RWPE2 (cell line): ENCODE measurements at regions not wholly inside any gene's neighbourhood (a gene's known extent, or its start where the extent isn't known, plus 50 kb on each side); places are given as distances from the start of the nearest gene placed in this dataset.

ENCODE experiments used
- ATAC-seq: fragments of 200-7000 bp; cut with Tn5 transposase; 3 replicates; pipeline ENCODE4 v1.9.1; 2021; ENCODE audit warnings: low read depth
- DNase-seq: peaks from one replicate; pipeline ENCODE4 v3.0.0-alpha.2; 2020; ENCODE audit warnings: low spot score
- H3K27ac ChIP-seq: fragments of 450-650 bp; 2 replicates; pipeline ENCODE4 v1.5.1; 2017; ENCODE audit warnings: mild to moderate bottlenecking; ENCODE audit not compliant: poor library complexity, severe bottlenecking
- H3K27me3 ChIP-seq: fragments of 250-450 bp; sonication (Bioruptor Pico); 2 replicates; pipeline ENCODE4 v1.5.1; 2021; ENCODE audit warnings: mild to moderate bottlenecking, moderate library complexity; ENCODE audit not compliant: insufficient read depth, poor library complexity, severe bottlenecking
- H3K36me3 ChIP-seq: fragments of 250-450 bp; sonication (Bioruptor Pico); 2 replicates; pipeline ENCODE4 v1.5.1; 2020; ENCODE audit warnings: low read depth, mild to moderate bottlenecking, moderate library complexity
- H3K4me1 ChIP-seq: fragments of 250-450 bp; sonication (Bioruptor Pico); 2 replicates; pipeline ENCODE4 v1.5.1; 2021; ENCODE audit warnings: mild to moderate bottlenecking, moderate library complexity; ENCODE audit not compliant: insufficient read depth, poor library complexity, severe bottlenecking
- H3K4me3 ChIP-seq: fragments of 250-450 bp; sonication (Bioruptor Pico); 2 replicates; pipeline ENCODE4 v1.5.1; 2021; ENCODE audit warnings: mild to moderate bottlenecking, moderate library complexity; ENCODE audit not compliant: severe bottlenecking
- H3K9me3 ChIP-seq: fragments of 250-450 bp; sonication (Bioruptor Pico); 2 replicates; pipeline ENCODE4 v1.5.1; 2021; ENCODE audit warnings: mild to moderate bottlenecking, moderate library complexity; ENCODE audit not compliant: severe bottlenecking
- TF ChIP-seq, protein P1 (sequence below): fragments of 450-650 bp; IDR thresholded peaks from one replicate; pipeline ENCODE4 v1.5.1; 2017; ENCODE audit warnings: mild to moderate bottlenecking, moderate library complexity; ENCODE audit not compliant: poor library complexity, severe bottlenecking

DNA sequence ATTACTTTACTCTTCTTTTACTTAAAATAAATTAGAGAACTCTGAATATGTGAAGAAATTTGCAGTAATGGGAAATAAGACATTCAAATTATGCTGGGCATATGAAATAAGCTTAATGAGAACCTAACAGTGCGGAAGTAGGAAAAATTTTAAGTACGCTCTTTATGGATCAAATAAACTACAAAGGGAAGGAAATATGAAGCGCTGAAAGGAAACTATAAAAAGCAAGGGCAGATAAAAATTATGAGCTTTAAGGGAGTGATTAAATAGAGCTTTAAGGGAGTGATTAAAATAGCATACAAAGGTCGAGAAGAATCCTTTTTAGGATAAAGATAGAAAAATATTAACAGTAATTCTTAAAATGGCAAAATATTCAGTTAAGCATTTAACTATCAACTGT, 118.3 kb upstream of the AADACL2 start:
- ATAC-seq (no peak), DNase-seq (no peak)
- TF ChIP-seq, protein P1, sequence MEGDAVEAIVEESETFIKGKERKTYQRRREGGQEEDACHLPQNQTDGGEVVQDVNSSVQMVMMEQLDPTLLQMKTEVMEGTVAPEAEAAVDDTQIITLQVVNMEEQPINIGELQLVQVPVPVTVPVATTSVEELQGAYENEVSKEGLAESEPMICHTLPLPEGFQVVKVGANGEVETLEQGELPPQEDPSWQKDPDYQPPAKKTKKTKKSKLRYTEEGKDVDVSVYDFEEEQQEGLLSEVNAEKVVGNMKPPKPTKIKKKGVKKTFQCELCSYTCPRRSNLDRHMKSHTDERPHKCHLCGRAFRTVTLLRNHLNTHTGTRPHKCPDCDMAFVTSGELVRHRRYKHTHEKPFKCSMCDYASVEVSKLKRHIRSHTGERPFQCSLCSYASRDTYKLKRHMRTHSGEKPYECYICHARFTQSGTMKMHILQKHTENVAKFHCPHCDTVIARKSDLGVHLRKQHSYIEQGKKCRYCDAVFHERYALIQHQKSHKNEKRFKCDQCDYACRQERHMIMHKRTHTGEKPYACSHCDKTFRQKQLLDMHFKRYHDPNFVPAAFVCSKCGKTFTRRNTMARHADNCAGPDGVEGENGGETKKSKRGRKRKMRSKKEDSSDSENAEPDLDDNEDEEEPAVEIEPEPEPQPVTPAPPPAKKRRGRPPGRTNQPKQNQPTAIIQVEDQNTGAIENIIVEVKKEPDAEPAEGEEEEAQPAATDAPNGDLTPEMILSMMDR: no peak
- Histone ChIP-seq H3K4me3 (no peak overlapping the region), H3K9me3 (no peaks in the 10 kb centered on the region), H3K4me1 (no peaks in the 10 kb centered on the region), H3K36me3 (no peaks in the 10 kb centered on the region), H3K27me3 (no peaks in the 10 kb centered on the region), H3K27ac (no peak overlapping the region)

GRCh38 chr3:151612115-151612514, 121.6 kb upstream of the AADACL2 start:
- Histone ChIP-seq H3K4me1 (no peaks in the 10 kb centered on the region), H3K4me3 (no peak overlapping the region), H3K27ac (no peak overlapping the region), H3K27me3 (no peaks in the 10 kb centered on the region), H3K9me3 (no peaks in the 10 kb centered on the region), H3K36me3 (no peaks in the 10 kb centered on the region)
- DNase-seq (no peak), ATAC-seq (no peak)
- TF ChIP-seq, protein P1: no peak

DNA sequence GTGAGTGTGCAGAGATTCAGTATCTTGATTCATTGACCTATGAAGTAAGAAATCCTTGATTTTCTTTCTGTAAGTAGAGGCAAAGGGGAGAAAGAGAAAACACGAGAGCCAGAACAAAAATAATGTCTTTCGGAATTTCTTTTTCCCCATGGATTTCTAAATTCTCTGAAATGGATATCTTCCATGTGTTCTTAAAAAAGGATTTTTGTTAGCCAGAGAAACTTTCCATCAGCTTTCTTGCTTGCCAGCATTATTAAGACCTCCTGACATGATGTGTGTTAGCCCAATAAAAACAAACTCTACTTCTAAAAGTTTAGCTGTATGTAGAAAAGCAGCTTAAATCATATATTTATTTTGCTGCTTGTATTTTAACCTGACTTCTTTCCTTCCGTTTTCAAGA, 122.3 kb upstream of the AADACL2 start:
- no peak for ATAC-seq

DNA sequence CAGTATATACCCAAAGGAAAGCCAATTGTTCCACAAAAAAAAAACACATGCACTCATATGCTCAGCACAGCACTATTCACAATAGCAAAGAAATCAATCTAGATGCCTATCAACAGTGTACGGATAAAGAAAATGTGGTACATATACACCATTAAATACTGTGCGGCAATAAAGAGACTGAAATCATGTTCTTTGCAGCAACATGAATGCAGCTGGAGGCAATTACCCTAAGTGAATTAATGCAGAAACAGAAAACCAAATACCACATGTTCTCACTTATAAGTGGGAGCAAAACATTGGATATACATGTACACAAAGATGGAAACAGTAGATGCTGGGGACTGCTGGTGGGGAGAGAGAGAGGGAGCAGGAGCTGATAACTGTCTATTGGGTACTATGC, 124.2 kb upstream of the AADACL2 start:
- Histone ChIP-seq H3K4me3 (no peak overlapping the region), H3K27ac (no peak overlapping the region), H3K9me3 (no peaks in the 10 kb centered on the region), H3K27me3 (no peaks in the 10 kb centered on the region), H3K36me3 (no peaks in the 10 kb centered on the region), H3K4me1 (no peaks in the 10 kb centered on the region)
- TF ChIP-seq, protein P1: no peak
- ATAC-seq (no peak), DNase-seq (no peak)

More for the DNA sequence above, 122.3 kb upstream of the AADACL2 start:
- Histone ChIP-seq H3K27ac (no peak overlapping the region), H3K27me3 (no peaks in the 10 kb centered on the region), H3K9me3 (no peaks in the 10 kb centered on the region), H3K4me1 (no peaks in the 10 kb centered on the region), H3K4me3 (no peak overlapping the region), H3K36me3 (no peaks in the 10 kb centered on the region)
- TF ChIP-seq, protein P1: no peak
- DNase-seq: no peak

DNA sequence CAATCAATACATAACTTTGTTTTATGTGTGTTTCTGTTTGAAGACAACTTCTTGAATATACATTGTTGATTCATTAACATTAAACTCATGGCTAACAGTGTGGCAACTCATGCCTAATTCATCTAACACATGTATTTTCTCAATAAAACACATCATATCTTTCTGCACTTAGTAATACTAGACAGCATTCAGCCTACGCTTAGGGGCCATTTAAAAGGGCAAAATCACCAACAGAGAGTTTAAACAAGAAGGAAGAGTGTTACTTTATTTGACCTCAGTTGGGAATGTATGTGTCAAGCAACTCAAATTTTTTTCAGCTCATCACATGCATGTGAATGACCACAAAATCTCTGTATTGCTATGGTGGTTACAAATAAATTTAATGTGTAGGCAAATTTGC, 128.8 kb upstream of the AADACL2 start:
- H3K36me3 ChIP-seq: no peaks in the 10 kb centered on the region
- H3K4me1 ChIP-seq: no peaks in the 10 kb centered on the region
- no peak overlapping the region for H3K27ac ChIP-seq
- no peaks in the 10 kb centered on the region for H3K27me3 ChIP-seq
- no peaks in the 10 kb centered on the region for H3K9me3 ChIP-seq
- no peak for DNase-seq
- TF ChIP-seq, protein P1: no peak
- no peak overlapping the region for H3K4me3 ChIP-seq
- ATAC-seq: no peak
